ENCODE measurements at regions not wholly inside any gene's neighbourhood (a gene's known extent, or its start where the extent isn't known, plus 50 kb on each side); places are given as distances from the start of the nearest gene placed in this dataset.

DNA sequence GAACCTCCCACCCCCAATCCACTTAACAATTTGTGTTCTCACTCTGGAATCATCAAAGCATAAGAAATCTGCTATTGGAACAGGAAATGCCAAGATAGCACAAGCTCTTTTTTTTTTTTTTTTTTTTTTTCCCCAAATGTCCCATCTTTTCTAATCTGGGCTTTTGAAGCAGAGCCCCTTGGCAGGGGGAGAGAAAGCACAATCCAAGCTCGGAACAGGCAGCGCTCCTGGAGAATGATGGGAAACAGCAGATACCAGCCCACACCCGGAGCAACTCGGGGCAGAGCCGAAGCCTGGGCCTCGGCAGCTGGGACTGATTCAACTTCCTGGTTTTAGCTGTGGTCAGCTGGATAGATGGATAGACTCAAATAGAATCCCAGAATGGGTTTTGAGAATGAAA lies 235.1 kb downstream of the QDPR start:
- TF ChIP-seq, protein P1, sequence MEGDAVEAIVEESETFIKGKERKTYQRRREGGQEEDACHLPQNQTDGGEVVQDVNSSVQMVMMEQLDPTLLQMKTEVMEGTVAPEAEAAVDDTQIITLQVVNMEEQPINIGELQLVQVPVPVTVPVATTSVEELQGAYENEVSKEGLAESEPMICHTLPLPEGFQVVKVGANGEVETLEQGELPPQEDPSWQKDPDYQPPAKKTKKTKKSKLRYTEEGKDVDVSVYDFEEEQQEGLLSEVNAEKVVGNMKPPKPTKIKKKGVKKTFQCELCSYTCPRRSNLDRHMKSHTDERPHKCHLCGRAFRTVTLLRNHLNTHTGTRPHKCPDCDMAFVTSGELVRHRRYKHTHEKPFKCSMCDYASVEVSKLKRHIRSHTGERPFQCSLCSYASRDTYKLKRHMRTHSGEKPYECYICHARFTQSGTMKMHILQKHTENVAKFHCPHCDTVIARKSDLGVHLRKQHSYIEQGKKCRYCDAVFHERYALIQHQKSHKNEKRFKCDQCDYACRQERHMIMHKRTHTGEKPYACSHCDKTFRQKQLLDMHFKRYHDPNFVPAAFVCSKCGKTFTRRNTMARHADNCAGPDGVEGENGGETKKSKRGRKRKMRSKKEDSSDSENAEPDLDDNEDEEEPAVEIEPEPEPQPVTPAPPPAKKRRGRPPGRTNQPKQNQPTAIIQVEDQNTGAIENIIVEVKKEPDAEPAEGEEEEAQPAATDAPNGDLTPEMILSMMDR (conservative IDR thresholded peaks at IDR 0.05; ENCODE audit: low read depth, low read length), result no peak
- TF ChIP-seq EZH2 (IDR thresholded peaks at IDR 0.05; ENCODE audit: low read length, unreplicated experiment) (no peak), EZH2phosphoT487 (IDR thresholded peaks at IDR 0.05; ENCODE audit: borderline replicate concordance, low read length) (no peak)
